Femur (tissue), 1 donor: ENCODE measurements at regions not wholly inside any gene's neighbourhood (a gene's known extent, or its start where the extent isn't known, plus 50 kb on each side); places are given as distances from the start of the nearest gene placed in this dataset.
A peak's percentile ranks its signal among the peaks of the same experiment; 100 is the strongest.

ENCODE experiments used
- DNase-seq: peaks from one replicate; pipeline ENCODE4 v3.0.0-alpha.2; 2017

GRCh38 chr4:8696369-8697127 lies 104.0 kb downstream of the CPZ start:
- DNase-seq: no peak

- DNase-seq: no peak
Measured at GRCh38 chr4:8695237-8696219, 103.0 kb downstream of the CPZ start.

- no peak for DNase-seq
Measured at GRCh38 chr4:8694651-8695151, 102.1 kb downstream of the CPZ start.

GRCh38 chr4:8694226-8694625 lies 101.7 kb downstream of the CPZ start:
- no peak for DNase-seq

GRCh38 chr4:8691151-8691775 lies 98.7 kb downstream of the CPZ start:
- DNase-seq: no peak

- DNase-seq: no peak
Measured at GRCh38 chr4:8690216-8691150, 97.9 kb downstream of the CPZ start.

- DNase-seq: no peak
Measured at GRCh38 chr4:8689741-8690140, 97.2 kb downstream of the CPZ start.

GRCh38 chr4:8688908-8689445 lies 96.4 kb downstream of the CPZ start:
- no peak for DNase-seq

- peak; percentile 32 for DNase-seq
Measured at GRCh38 chr4:8688041-8688907, 95.7 kb downstream of the CPZ start.

GRCh38 chr4:8687083-8687482 lies 94.5 kb downstream of the CPZ start:
- DNase-seq: no peak

GRCh38 chr4:8685831-8686230 lies 93.3 kb downstream of the CPZ start:
- DNase-seq: no peak

- DNase-seq: no peak
Measured at GRCh38 chr4:8683462-8683861, 90.9 kb downstream of the CPZ start.

GRCh38 chr4:8682725-8683124 lies 90.2 kb downstream of the CPZ start:
- DNase-seq: no peak

GRCh38 chr4:8682296-8682695 lies 89.7 kb downstream of the CPZ start:
- DNase-seq: no peak

- no peak for DNase-seq
Measured at GRCh38 chr4:8681391-8681790, 88.8 kb downstream of the CPZ start.

- no peak for DNase-seq
Measured at GRCh38 chr4:8679032-8679431, 86.5 kb downstream of the CPZ start.

- no peak for DNase-seq
Measured at GRCh38 chr4:8676676-8677075, 84.1 kb downstream of the CPZ start.

- DNase-seq: no peak
Measured at GRCh38 chr4:8675906-8676305, 83.3 kb downstream of the CPZ start.

GRCh38 chr4:8675383-8675782 lies 82.8 kb downstream of the CPZ start:
- DNase-seq: peak; percentile 45

GRCh38 chr4:8674311-8674885 lies 81.8 kb downstream of the CPZ start:
- no peak for DNase-seq
